Stimulated activated CD4-positive, alpha-beta T cell treated with anti-CD3 and anti-CD28 coated beads, Interleukin-1b, Interleukin-23, amount 100 ng/mL, for 48 hours (primary cell): ENCODE measurements at regions not wholly inside any gene's neighbourhood (a gene's known extent, or its start where the extent isn't known, plus 50 kb on each side); places are given as distances from the start of the nearest gene placed in this dataset.

ENCODE experiments used
- DNase-seq: peaks from one replicate; pipeline ENCODE4 v3.0.0-alpha.2; 2020

DNA sequence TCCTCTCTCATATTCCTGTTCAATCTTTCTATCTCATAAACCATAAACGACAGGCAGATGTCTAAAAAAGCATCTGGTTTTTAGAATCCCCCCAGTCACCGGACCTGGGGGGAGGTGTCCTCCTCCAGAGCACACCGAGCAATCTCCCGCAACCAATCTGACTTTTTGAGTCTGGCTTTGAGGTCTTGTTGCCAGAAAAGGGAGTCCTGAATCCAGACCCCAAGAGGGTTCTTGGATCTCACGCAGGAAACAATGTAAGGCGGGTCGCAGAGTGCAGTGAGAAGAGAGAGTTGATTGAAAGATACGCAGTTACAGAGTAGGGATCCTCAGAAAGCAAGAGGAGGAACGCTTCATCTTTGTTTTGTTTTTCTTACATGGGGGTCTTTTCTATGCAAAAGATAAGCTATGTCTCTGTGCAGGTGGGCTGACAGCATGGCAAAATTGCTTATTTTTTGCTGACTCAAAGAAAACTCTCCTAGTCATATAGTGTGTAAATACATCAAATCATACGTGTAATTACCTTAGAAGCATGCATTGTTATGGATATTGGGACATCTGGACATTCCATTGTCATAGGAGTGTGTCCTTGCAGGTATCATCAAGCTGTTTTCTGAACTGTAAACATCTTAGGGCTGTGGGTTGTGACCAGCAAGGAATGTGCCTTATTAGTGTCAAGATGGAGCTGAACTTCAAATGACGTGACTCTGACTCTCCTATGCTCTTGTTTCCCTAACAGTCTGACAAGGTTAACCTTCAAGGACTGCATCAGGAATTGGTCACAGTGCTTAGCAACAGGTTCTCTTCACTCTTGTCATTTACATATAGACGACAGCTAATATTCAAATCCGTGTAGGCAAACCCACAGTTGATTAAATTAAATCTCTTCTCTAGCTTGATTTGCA is 159.3 kb upstream of the DAPK1 start:
- no peak for DNase-seq

DNA sequence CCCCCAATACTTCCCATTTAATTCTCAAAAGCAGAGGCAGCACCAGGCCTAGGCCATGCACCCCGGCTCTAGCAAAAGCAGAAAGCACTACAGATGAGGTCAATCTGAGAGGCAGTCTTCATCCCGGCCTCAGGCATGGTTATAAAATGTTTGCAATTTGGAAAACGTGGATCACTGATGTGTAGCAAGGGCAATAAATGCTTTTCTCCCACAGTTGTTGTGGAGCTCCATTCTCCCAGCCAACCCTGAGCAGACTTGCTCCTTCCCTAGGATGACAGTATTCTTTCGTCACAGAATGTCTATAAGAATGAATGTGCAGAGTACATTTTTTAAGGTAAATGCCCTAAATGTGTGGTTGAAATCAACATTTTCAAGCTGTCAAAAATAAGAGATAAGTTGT is 157.3 kb upstream of the DAPK1 start:
- DNase-seq, result no peak

DNA sequence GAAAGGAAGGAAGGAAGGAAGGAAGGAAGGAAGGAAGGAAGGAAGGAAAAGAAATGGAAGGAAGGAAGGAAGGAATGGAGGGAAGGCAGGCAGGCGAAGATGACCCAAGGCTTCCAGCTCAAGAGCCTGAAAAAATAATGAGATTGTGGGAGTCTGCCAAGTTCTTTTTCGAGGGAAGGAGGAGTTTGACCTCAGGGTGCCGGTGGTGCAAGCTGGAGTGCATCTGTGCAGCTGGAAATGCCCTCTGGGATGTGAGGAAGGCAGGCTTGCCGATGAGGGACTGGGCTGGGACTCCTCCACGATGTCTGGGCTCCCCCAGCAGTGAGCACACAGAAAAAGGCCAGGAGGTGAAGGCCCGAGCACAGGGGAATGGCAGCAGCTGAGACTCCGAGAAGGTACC is 154.9 kb upstream of the DAPK1 start:
- no peak for DNase-seq

DNA sequence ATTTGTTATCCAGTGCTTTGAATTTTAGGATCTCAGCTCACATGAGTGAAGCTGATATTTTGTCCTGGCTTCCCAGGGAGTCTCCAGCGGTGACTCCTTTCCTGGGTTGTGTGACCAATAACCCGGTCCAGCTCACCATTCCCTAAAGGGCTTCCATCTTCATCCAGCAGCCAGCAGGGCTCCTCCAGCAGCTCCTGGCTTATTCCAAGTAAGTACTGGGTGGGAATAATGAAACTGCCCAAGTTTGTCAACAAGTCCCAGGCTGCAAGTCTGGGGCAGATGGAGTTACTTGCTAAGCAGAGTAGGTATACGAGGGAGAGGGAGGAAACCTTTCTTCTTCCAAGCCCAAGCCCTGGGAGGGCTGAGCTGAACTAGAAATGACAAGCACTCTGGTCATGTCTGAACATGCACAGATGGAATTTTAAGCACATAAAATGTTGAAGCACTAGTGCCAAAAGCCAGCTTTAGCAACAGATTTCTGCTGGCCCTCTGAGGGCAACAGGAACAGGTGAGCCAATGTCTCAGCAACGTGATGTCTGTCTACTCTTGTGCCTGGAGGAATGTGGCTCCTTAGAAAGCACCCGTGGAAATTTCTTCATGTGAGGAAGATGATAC is 153.7 kb upstream of the DAPK1 start:
- DNase-seq, result no peak

DNA sequence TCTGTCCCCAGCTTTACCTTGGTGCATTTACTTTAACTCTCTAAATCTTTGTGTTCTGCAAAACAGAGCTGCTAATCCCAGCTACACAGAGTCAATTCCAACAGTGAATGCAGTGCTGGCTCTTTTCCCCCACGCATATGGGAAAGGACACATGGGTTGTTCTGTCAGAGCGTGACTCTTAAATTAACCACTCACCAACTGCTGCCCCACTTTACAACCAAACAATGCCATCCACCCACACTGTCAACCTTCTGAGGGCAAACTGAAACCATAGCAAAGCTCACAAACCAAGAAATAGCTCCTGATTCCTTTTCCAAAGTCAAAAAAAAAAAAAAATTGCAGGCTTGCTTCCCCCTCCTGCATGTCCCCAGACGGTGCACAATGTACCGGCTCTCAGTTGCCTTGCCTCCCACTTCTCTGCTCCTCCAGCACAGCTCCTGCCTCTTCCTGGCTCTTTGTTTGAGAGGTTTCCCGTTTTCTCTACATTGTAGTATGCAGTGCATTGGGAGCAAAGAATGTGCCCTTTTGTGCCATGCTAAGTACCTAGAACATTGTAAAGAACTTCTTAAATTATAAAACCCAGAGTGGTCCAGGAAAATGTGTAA is 151.5 kb upstream of the DAPK1 start:
- DNase-seq, result no peak

DNA sequence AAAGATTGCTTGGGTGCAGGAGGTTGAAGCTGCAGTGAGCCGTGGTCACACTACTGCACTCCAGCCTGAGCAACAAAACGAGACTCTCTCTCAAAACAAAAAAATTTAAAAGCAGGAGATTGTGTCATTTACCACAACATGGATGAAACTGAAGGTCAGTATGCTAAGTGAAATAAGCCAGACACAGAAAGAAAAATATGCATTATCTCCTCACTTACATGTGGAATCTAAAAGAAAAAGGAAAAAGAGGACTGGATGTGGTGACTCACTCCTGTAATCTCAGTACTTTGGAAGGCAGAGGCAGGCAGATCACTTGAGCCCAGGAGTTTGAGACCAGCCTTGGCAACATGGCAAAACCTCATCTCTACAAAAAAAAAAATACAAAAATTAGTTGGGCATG is 146.8 kb upstream of the DAPK1 start:
- DNase-seq, result no peak

DNA sequence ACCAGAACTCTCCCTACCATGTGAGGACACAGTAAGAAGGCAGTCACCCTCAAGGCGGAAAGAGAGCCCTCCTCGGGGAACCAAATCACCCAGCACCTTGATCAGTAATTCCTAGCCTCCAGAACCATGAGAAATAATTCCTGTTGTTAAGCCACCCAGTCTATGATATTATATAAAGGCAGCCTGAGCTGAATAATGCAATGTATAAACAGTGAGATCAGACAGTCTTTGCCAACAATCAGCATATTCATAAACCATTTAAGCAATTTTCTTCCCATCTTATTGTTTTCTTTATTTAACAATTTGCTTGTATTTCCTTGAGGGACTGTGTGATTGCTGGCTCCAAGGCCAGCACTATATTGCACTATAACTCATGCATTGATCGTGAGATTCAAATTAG is 144.4 kb upstream of the DAPK1 start:
- no peak for DNase-seq

DNA sequence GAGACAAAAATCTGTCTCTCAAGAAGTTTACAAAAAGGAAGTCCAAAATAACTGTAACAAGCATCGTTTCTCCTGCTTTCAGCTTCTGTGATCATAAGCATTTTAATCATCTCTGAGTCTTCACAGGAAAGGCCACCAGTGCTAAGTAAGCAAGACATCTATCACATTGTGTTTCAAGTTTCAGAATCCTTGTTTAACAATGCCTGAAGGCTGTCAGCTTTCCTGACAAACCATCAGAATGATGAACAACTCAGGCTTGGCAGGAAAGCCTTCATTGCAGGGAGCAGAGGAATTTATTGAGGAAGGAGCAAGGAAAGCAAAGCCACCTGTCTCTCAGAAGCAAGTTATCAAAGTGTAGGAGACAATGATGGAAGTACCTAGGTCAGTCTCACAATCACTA is 143.5 kb upstream of the DAPK1 start:
- no peak for DNase-seq

DNA sequence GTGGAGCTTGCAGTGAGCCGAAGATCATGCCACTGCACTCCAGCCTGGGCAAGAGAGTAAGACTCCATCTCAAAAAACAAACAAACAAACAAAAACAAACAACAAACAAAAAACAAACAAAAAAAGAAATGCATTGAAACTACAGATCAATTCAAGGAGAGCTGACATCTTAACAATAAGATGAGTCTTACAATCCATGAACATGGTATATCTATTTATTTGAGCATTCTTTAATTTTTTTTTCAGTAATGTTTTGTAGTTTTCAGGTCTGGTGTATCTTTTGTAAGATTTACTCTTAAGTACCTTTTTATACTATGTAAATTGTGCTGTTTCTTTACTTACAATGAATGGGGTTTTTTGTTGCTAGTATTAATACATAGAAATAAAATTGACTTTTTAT is 140.1 kb upstream of the DAPK1 start:
- DNase-seq, result no peak

DNA sequence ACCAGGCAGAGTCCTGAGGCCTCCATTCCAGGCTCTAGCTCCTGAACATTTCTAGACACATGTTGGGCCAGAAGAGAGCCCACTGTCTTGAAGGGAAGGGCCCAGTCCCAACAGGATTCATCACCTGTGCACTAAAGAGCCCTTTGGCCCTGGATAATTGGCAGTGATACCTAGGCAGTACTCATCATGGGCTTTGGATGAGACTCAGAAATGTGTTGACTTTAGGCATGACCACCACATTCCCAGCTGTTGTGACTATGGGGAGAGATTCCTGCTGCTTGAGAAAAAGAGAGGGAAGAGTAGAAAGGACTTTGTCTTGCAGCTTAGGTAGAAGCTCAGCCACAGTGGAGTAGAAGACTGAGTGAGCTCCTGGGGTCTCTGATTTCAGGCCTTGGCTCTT is 138.4 kb upstream of the DAPK1 start:
- DNase-seq, result no peak

DNA sequence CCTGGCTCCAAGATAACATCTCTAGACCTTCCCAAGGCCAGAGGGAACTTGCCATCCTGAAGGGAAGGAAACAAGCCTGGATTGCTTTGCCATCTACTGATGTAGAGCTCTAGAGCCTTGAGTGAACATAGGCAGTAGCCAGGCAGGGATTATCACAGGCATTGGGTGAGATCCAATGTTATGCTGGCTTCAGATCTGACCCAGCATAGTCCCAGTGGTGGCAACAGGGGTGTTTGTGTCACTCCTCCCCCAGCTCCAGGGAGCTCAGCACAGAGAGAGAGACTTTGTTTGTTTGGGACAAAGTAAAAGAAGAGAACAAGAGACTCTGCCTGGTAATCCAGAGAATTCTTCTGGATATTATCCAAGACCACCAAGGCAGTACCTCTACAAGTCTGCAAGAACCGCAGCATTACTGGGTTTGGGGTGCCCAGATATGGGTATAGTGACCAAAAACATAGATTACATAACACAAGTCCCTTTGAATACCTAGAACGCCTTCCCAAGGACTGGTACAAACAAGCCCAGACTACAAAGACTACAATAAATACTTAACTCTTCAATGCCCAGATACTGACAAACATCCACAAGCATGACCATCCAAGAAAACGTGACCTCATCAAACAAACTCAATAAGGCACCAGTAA is 137.6 kb upstream of the DAPK1 start:
- DNase-seq, result no peak

DNA sequence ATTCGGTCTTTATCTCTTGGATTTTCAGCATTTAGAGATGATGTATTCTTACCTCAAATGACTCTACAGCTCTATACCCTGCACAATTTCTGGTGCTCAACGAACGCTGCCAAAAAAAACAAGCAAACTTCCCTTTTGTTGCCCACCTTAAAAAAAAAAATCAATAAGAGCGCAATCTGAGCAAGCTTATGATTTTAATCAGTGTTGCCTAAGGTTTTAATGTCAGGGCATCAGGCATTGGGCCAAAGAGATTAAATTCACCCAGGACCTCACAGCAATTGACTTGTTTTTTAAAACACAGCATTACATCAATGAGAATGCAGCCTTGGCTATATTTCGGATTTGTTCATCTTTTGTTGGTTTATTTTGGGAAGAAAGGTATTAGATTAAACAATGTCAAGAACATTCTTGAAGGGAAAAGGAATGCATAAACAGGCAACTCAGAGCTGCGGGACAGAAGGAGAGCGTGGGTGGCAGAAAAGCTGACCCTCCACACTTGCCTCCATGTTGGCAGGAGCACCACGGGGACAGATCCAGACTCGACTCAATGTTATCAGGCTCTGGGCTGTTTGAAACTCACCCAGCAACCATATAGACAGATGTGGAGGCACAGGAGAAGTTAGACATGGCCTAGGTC is 127.5 kb upstream of the DAPK1 start:
- DNase-seq, result no peak

DNA sequence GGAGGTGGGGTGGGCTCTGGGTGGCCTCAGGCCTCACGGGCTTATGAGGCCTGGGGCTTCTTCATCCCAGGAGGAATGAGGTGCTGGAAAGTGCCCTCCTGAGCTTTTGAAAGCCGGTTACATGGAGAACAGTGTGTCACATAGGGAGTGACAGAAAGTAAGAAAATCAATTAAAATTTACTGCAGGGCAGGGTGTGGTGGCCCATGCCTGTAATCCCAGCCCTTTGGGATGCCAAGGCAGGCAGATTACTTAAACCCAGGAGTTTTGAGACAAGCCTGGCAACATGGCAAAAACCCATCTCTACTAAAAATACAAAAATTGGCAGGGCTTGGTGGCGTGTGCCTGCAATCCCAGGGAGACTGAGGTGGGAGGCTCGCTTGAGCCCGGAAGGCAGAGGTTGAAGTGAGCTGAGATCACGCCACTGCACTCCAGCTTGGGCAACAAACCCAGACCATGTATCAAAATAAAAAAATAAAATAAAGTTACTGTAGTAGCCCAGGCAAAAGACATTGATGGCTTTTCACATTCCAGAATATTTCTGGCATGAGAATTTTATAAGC is 125.8 kb upstream of the DAPK1 start:
- DNase-seq, result no peak

DNA sequence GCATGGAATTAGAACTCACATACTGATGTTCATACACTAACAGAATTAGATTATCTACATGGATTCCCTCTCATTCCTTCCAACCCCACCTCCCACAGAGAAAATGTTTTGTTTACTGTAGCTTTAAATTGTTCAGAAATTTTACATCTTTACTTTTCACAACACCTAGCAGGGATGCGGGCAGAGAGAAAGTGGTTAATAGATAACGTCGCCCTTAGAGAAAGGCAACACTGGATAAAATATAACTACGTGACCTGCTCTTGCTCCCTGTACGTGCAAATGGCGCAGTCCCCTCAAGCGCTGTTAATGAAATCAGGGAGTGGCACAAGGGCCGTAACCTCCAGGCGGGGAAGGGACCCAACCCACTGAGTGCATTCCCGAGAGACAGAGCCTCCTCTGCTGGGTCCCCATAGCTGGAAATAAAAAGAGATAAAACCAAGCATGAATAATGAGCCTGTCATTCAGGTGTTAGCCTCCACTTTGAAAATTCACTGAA is 125.3 kb upstream of the DAPK1 start:
- DNase-seq, result no peak

DNA sequence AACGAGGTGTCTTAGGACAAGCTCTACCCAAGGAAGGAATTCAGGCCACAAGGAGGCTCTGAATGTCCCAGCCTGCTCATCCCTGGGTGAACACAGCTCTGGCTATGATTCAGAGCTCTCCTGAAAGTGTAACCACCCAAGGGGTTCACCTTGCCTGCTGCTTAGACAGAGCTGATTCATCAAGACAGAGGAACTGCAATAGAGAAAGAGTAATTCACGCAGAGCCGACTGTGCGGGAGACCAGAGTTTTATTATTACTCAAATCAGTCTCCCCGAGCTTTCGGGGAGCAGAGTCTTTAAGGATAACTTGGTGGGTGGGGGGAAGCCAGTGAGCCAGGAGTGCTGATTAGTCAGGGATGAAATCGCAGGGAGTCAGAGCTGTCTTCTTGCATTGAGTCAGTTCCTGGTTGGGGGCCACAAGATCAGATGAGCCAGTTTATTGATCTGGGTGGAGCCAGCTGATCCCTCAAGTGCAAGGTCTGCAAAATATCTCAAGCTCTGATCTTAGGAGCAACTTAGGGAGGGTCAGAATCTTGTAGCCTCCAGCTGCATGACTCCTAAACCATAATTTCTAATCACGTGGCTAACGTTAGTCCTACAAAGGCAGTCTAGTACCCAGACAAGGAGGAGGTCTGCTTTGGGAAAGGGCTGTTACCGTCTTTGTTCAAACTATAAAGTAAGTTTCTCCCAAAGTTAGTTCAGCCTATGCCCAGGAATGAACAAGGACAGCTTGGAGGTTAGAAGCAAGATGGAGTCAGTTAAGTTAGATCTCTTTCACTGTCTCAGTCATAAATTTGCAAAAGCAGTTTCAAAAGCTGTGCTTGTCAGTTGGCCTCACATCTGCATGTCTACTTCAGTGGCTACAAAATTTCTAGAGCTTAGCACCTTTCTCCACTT is 123.4 kb upstream of the DAPK1 start:
- DNase-seq, result peak; percentile 84

DNA sequence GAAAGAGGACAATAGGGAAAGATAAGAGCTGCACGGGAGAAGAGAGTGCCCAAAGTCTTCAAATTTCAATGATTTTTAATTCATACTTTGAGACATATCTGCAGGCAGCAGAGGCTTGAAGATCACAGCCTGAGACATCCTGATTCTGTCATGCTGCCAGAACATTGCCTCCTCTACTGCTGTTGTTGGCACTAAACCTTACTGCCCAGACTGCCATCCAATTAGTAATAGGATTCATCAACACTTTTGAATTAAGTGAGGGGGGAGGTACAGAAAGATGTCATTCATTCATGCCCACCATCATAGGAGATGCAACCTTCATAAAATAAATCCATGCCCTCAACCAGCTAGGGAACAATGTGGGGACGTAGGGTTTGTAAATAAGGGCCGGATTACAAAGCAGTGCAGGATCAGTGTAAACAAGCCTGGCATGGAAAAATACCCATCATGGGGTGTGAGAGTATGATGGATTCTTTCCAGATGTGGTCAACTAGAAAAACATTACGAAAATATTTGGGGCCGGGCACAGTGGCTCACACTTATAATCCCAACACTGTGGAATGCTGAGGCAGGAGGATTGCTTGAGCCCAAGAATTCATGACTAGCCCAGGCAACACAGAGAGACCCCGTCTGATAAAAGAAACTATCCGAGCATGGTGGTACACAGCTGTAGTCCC is 122.1 kb upstream of the DAPK1 start:
- no peak for DNase-seq

DNA sequence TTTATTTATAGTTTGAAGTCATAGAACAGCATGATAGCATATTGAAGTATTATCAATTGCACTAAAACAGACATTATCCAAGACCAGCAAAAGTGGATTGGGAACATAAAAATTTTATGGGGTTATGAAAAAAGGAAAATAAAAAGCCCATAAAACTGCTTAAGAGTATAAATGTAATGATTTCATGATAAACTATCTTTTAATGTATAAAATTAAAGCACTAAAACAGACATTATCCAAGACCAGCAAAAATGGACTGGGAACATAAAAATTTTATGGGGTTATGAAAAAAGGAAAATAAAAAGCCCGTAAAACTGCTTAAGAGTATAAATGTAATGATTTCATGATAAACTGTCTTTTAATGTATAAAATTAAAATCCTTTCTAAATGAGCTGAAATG is 119.0 kb upstream of the DAPK1 start:
- DNase-seq, result no peak

DNA sequence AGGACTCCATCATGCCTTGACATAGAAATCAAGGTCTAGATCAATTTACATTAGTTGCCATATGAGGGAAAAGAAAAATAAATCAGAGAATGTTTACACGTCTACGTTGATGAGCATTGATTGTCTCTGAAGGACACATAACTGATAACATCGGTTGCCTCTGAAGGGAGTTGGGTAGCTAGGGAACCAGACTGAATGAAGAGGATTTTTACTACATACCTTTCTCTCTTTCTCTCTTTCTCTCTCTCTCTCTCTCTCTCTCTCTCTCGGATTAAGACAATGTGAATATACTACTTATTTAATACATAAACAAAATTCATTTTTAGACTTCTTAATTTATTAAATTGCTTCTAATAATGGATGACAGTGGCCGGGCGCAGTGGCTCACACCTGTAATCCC is 118.4 kb upstream of the DAPK1 start:
- no peak for DNase-seq

DNA sequence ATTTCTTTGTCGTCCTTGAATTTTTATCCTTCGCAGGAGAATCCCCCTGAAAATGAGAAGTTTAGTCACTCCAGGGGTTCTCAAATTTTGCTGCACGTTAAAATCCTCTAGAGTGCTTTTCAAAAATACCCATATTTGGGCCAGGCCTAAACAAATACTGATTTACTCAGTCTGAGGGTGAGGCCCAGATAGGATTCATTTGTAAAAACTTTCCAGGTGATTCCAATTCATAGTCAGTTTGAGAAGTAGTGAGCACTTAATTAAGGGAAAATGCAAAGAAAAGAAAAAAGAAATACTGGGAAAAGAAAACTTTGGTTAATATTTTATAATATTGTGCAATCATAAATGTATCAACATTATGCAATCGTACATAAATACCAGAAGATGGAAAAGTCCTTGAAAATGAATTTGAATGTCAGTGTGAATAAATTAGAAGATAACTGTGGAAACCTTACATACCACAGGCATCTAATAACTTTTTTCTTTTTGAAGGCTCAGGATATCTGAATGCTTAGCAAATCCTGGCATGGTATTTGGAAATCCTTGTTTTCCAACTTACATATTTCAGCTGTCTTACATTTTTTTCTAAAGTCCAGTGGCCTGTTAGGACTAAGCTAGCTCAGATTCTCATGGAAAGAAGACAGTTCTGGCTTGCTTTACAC is 116.5 kb upstream of the DAPK1 start:
- no peak for DNase-seq

DNA sequence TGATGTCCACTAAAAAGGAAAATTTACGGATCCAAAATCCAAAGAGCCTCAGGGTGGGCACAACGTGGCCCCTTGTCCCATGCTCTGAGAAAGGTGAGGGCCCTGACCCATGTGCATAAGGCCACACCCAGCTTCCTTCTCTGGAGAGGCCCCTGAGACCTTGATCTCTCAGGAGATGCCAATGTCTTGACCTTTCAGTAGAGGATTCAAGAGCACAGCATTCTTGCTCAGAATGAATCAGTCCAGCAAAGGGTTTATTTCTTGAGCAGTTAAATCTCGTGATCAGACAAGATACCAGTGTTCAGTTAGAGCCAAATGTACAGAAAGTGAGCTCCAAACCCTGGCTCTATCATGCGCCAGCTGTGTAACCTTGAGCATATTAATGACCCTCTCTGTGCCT is 115.9 kb upstream of the DAPK1 start:
- DNase-seq, result no peak

DNA sequence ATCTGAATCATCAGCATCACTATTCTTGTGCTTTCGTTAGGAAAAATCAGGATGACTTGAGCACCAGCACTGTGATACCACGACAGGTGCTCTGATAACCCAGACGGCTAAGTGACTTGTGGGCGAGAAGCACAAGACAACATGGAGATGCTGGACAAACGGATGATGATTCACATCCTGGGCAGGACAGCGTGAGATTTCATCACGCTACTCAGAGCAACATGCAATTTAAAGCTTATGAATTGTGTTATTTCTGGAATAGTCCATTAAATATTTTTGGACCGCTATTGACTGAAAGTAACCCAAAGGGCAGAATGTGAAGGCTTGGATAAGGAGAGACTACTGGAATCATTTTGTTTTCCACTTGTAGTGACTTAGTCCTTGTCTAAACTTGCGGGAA is 114.8 kb upstream of the DAPK1 start:
- no peak for DNase-seq
